Neural crest cell (in vitro differentiated cells): ENCODE measurements at regions not wholly inside any gene's neighbourhood (a gene's known extent, or its start where the extent isn't known, plus 50 kb on each side); places are given as distances from the start of the nearest gene placed in this dataset.

Source experiments
- DNase-seq: peaks from one replicate; pipeline ENCODE4 v3.0.0; 2021; ENCODE audit warnings: low read depth, mixed read lengths, low spot score
- H3K27ac Mint-ChIP-seq: one replicate; pipeline ENCODE4 v1.8.0; 2021; ENCODE audit warnings: mild to moderate bottlenecking, mixed read lengths; ENCODE audit not compliant: unreplicated experiment
- H3K27me3 Mint-ChIP-seq: 2 replicates; pipeline ENCODE4 v1.8.0; 2021; ENCODE audit warnings: low read depth, mild to moderate bottlenecking, mixed read lengths
- H3K36me3 Mint-ChIP-seq: 2 replicates; pipeline ENCODE4 v1.8.0; 2021; ENCODE audit warnings: low read depth, mild to moderate bottlenecking, mixed read lengths
- H3K4me1 Mint-ChIP-seq: 2 replicates; pipeline ENCODE4 v1.8.0; 2021; ENCODE audit warnings: mixed read lengths
- H3K4me3 Mint-ChIP-seq: one replicate; pipeline ENCODE4 v1.8.0; 2021; ENCODE audit warnings: mild to moderate bottlenecking, mixed read lengths
- H3K9me3 Mint-ChIP-seq: 2 replicates; pipeline ENCODE4 v1.8.0; 2021; ENCODE audit warnings: mixed read lengths
- CTCF ChIP-seq: fragments of 200-600 bp; sonication (generic); conservative IDR thresholded peaks from 2 replicates; pipeline ENCODE4 v1.5.0; 2021; ENCODE audit warnings: antibody characterized with exemption, mild to moderate bottlenecking

- Mint-ChIP-seq H3K27ac (no peak overlapping the region), H3K9me3 (no peaks in the 10 kb centered on the region), H3K4me3 (no peak overlapping the region), H3K27me3 (peaks cover 11% of the 10 kb centered on the region), H3K4me1 (no peaks in the 10 kb centered on the region), H3K36me3 (no peaks in the 10 kb centered on the region)
- no peak for TF ChIP-seq CTCF
- DNase-seq, result no peak
These were observed 310.7 kb downstream of the DUSP10 start for GRCh38 chr1:221431068-221431651.

GRCh38 chr1:221431961-221432360, 309.9 kb downstream of the DUSP10 start:
- Mint-ChIP-seq H3K4me1 (no peaks in the 10 kb centered on the region), H3K9me3 (no peaks in the 10 kb centered on the region), H3K27ac (no peak overlapping the region), H3K36me3 (no peaks in the 10 kb centered on the region), H3K4me3 (no peak overlapping the region), H3K27me3 (peaks cover 11% of the 10 kb centered on the region)
- TF ChIP-seq CTCF, result no peak
- no peak for DNase-seq

- no peak for DNase-seq
- peak; percentile 88 for TF ChIP-seq CTCF
- Mint-ChIP-seq H3K36me3 (no peaks in the 10 kb centered on the region), H3K9me3 (no peaks in the 10 kb centered on the region), H3K27ac (no peak overlapping the region), H3K4me3 (no peak overlapping the region), H3K27me3 (peaks cover 17% of the 10 kb centered on the region), H3K4me1 (no peaks in the 10 kb centered on the region)
These were observed 306.4 kb downstream of the DUSP10 start for GRCh38 chr1:221435504-221435904.

GRCh38 chr1:221437171-221437570, 304.7 kb downstream of the DUSP10 start:
- TF ChIP-seq CTCF, result no peak
- H3K27ac Mint-ChIP-seq, result no peak overlapping the region
- no peaks in the 10 kb centered on the region for H3K36me3 Mint-ChIP-seq
- no peak overlapping the region for H3K4me3 Mint-ChIP-seq
- H3K27me3 Mint-ChIP-seq, result peaks cover 14% of the 10 kb centered on the region
- DNase-seq, result no peak
- no peaks in the 10 kb centered on the region for H3K9me3 Mint-ChIP-seq
- peaks cover 4% of the 10 kb centered on the region for H3K4me1 Mint-ChIP-seq

GRCh38 chr1:221437926-221438325, 304.0 kb downstream of the DUSP10 start:
- no peak overlapping the region for H3K27ac Mint-ChIP-seq
- H3K4me3 Mint-ChIP-seq, result no peak overlapping the region
- no peak for TF ChIP-seq CTCF
- H3K4me1 Mint-ChIP-seq, result peaks cover 9% of the 10 kb centered on the region
- H3K9me3 Mint-ChIP-seq, result no peaks in the 10 kb centered on the region
- no peak for DNase-seq
- no peaks in the 10 kb centered on the region for H3K36me3 Mint-ChIP-seq
- peaks cover 16% of the 10 kb centered on the region for H3K27me3 Mint-ChIP-seq
